Activated gamma-delta T cell treated with anti-CD3 and anti-CD28 coated beads, Interleukin-2, amount 50 U/mL, for 16 hours (primary cell): ENCODE measurements at regions not wholly inside any gene's neighbourhood (a gene's known extent, or its start where the extent isn't known, plus 50 kb on each side); places are given as distances from the start of the nearest gene placed in this dataset.

Experiments
- DNase-seq: peaks from one replicate; pipeline ENCODE4 v3.0.0-alpha.2; 2020; ENCODE audit warnings: low read depth

- no peak for DNase-seq
Observed at GRCh38 chr2:133768256-133768655, 200.0 kb upstream of the NCKAP5 start.

DNA sequence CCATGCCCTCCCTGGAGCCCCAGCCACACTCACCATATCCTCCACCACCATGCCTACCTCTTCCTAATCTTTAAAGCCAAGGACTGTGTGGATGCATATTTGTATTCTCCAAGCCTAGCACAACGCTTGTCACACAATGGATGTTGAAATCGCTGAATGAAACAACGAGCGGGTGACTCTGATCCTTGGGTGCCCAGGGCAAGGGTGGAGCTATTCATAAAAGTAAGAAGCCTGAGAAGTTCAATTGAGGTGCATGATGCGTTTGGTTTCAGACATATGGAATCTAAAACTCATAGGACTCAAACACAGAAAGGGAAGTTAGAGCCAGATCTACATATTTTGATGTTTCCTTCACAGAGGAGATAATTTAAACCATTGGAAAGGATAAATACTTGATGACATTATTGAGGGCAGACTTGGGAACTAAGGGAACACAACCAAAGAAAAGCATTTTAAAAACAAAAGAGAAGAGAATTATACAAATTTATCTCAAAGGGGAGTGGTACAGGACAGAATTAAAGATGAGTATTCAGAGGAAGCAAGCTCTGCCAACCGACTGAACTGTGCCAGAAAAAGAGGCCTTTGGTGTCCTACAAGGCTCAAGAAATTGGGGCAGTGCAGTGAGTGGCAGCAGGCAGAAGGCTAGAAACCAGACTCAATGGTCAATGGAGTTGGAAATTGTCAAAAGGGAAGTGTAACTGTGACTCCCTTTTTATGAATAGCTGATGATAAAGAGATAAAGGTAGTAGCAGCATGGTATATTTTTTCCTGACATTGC is 200.6 kb upstream of the NCKAP5 start:
- DNase-seq, result no peak

DNA sequence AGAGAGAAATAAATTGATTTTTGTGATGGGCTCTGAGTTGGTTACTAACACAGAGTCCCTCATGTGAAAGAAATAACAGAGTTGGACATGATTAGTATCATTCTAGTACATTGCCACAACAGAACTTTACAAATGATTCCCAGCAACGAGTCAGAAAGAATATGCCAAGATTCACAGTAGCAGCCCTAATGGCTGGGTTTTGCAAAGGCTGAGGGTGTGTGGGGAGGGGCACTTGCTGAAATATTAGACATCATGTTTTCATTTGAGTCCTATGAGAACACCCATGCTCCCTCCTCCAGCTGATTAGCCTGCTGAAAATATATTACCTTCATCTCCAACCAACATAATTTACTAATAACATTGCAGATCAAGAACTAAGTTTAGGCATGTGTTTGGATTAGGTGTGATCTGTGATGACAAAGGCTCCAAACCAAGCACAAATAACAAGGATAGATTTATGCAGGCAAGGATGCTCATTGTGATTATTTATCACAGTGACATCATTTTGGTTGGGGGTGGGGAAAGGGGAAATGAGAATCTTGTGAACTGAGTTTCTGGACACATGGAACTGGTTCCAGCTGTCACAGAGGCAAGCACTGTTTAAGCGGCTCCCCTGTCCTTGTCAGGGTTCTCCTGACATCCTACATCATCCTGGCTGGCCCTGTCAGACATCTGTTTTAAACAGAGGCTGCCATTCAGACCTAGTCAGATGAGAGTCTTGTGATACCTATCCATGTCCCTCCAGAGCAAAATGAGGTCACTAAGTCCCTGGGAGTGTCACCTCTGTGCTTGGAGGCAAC is 205.8 kb upstream of the NCKAP5 start:
- no peak for DNase-seq

DNA sequence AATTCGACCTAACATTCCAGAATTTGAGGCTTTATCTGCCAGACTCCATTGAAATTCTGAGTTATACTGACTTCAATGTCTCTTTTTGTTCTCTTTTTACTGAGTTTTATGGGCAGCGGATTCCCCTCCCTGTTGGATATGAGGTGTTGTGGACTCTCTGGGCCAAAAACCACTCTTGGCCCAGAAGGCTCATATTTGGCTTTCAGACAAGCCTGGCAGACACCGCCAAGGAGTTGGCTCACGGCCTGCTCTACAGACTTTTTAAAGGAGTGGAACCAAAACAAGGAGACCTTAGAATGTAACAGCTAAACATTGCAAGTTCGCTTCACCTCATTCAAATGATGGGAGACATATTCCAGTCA is 206.4 kb upstream of the NCKAP5 start:
- no peak for DNase-seq

DNA sequence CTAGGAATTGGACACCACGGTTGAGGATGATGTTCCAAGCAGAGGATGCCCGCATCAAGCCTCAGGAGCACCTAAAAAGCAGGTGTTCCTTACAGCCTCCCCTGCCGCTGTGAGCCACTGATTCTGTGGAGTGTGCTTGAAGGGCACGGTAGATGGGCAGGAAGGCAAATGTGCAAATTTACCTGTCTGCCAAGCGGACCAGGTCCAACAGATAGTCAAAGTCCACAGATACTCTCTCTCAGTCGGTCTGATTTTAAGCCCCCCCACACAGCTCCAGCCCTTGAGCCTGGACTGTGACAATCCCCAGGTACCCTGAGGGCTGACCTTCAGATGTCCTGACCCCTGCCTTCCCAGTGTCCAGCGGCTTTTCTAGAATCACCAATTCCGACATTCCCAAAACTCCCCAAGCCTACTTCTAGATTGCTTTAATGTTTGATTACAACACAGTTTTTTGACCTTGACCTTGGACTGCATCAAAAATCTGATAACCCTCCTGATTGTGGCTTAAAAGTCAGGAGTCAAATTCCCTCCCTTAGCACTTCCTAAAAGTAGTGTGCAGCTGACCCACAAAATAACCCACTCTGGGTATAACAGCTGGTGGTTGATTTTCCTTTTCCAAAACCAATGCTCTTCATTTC is 208.8 kb upstream of the NCKAP5 start:
- DNase-seq, result no peak

DNA sequence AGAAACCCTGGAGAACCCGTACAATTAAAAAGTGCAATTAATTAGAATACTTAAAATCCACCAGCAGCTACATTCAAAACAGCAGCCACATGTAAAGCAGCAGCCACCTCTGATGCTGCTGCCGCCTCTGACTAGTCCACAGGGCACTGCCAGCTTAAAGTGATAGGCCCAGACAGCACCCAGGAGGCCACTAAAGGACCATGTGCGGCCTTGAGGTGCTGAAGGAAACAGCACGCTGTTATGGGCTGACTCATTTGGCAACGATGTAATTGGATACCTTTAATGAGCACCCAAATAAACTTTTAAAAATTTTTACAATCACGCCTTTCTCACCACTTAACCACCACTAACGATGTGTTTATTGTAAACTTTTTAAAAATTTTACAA is 209.3 kb upstream of the NCKAP5 start:
- no peak for DNase-seq

GRCh38 chr2:133780099-133780996 is 212.1 kb upstream of the NCKAP5 start:
- DNase-seq, result no peak

DNA sequence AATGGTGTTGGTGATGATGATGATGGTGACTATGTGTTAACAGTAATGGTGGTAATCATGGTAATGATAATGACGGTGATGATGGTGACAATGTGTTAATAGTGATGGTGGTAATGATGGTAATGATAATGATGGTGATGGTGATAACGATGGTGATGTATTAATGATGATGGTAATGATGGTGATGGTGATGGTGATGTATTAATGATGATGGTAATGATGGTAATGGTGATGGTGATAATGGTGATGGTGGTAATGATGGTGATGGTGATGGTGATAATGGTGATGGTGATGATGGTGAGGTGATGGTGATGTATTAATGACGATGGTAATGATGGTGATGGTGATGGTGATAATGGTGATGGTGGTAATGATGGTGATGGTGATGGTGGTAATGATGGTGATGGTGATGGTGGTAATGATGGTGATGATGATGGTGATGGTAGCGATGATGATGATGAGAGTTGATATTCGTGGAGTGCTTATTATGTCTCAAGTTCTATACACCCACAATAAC is 212.8 kb upstream of the NCKAP5 start:
- DNase-seq, result no peak

DNA sequence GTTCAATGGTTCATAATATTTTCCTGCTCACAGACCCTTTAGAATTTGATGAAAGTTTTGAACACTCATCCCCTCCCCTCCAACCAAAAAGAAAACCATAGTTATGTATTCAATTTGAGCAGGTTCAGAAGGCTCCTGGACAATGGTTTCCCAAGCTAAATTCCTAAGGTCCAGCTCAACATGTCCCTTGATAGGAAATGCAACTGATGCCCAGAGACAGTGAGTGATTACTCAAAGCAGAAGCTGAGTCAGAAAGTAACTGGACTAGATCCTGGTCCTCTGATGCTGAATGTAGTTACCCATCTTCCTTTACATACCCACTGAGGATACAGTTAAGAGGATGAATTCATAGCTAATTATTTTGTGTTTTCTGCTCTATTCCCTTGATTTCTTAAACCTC is 218.9 kb upstream of the NCKAP5 start:
- no peak for DNase-seq

DNA sequence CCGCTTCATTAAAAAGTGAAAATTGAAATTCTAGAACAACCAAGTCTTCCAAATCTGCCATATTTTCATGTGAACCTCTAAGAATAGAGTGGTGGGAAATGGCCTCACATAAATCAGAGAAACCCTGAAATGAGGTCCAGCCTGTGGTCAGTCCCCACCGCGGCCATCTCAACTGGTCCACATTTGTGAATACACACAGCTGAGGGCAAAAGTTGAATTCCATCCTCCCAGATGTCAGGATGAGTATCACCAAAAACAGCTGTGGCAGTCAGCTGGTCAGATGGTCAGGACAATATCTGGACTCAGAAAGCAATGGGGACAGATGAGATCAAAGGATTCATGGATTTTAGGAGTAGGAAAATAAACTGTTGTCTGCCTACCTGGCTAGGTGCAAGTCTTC is 219.4 kb upstream of the NCKAP5 start:
- DNase-seq, result no peak

GRCh38 chr2:133788386-133788785 is 220.1 kb upstream of the NCKAP5 start:
- DNase-seq, result no peak

GRCh38 chr2:133789743-133790142 is 221.5 kb upstream of the NCKAP5 start:
- no peak for DNase-seq

- no peak for DNase-seq
Observed at GRCh38 chr2:133790711-133791110, 222.4 kb upstream of the NCKAP5 start.

GRCh38 chr2:133791191-133791590 is 222.9 kb upstream of the NCKAP5 start:
- DNase-seq, result no peak

DNA sequence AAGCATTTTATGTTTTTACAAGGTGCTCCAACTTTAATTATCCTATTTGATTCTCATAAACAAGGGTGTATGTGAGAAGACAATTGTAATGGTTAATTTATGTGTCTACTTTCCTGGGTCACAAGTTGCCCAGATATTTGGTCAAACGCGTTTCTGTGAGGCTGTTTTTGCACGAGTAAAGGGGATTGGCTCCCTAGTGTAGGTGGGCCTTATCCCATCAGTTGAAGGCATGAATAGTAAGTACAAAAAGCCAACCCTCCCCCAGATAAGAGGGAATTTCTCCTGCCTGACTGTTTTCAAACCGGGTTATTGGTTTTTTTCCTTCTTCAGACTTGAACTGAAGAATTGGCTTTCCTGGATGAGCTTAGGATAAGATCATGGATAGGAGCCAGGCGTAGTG is 224.0 kb upstream of the NCKAP5 start:
- no peak for DNase-seq

GRCh38 chr2:133794114-133794513 is 225.9 kb upstream of the NCKAP5 start:
- DNase-seq, result no peak

DNA sequence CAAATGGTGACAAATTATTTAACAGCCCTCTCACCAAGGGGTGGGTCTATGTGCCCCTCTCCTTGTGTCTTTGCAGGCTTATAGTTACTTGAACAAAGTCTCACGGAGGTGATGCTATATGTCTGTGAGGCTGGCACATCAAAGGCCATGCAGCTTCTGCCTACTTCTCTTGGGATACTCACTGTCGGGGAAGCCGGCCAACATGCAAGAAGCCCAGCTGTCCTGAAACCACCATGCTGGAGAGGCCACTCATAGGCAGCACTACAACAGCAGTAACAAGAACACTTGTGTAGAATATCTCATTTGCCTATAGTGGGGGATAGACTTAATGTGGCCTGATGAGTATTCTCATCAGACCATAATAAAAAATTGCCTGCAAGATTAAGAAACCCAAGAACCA is 233.7 kb upstream of the NCKAP5 start:
- DNase-seq, result no peak

DNA sequence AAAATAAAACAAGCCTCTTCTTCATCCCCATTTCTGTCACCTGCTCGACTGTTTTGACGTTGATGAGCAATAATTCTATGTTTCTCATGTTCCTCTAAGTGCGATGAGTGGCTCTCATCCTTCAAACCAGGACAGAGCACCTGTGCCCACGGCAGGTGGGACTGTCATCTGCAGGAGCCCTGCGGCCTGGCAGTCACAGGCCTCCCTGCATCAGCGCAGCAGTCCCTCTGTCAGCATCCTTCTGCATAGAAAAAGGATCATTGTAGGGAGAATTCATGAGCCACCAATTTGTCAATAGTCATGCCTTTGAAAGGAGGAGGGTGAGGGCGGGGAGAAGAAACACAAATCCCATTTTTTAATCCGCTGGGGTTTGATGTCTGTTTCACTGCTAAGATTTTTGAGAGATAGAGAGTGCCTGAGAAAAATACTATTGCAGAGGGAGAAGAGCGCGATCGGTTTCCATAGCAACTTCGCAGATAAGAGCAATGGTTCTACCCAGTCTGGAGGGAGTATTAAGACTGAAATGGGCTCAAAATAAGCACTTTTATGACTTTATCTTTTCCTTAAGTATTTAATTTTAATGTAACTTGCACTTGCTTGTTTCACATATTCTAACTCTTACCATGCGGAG is 234.3 kb upstream of the NCKAP5 start:
- no peak for DNase-seq

DNA sequence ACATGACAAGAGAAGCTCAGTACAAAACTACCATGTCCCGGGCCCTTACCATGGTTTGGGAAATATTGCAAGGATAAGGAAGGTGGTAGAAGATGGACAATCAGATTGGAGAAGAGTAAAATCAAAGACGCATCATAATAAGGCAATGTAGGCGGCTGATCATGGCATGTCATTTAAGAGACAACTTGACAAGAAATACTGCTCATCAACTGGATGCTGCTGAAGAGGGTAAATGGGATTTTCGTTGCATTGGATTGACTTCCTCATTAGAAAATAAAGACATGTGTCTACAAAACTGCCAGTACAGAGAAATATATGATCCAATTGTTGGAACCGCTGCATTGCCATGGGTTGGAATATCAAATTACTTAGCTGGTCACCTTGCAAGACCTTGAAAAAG is 238.3 kb upstream of the NCKAP5 start:
- no peak for DNase-seq

DNA sequence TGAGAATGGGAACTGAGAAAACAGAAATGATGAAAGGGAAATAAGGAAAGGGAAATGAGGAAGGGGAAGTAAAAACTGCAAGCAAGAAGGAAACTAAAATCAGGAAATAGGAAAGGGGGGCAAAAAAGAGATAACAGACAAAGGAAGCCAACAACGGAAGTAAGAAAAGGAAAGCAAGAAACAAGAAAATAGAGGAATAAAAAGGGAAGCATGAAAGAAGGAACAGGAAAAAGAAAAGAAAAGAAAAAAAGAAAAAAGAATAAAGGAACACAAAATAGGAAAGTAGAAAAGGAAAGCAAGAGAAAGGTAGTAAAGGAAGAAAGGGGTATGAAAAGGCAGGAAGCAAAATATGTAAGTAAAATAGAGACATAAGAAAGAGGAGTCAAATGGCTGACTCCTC is 241.2 kb upstream of the NCKAP5 start:
- DNase-seq, result no peak

GRCh38 chr2:133810559-133810958 is 242.3 kb upstream of the NCKAP5 start:
- no peak for DNase-seq
